Liver (tissue), 9 donors: ENCODE measurements at regions not wholly inside any gene's neighbourhood (a gene's known extent, or its start where the extent isn't known, plus 50 kb on each side); places are given as distances from the start of the nearest gene placed in this dataset. TPM values are rescaled to one million over a fixed set of nuclear protein-coding genes. Genes with fewer than 3 reads are reported as not detected.

Experiments used
- DNase-seq: peaks from one replicate; pipeline ENCODE4 v3.0.0-alpha.2; 2017; ENCODE audit warnings: low spot score
- H3K27ac ChIP-seq, 2 donors: one replicate each; pipeline ENCODE4 v1.7.0; 2013; ENCODE audit warnings: inconsistent platforms in 2 of 2, low read length in 2 of 2, control low read depth in 1 of 2, low read depth in 1 of 2, mild to moderate bottlenecking in 1 of 2
- H3K27me3 ChIP-seq, 4 donors: one replicate each; pipeline versions ENCODE4 v1.6.1 to v1.7.0; 2013; ENCODE audit warnings: low read length in 3 of 4, inconsistent platforms in 1 of 4, mild to moderate bottlenecking in 1 of 4, moderate library complexity in 1 of 4; ENCODE audit not compliant: control insufficient read depth in 4 of 4, insufficient read depth in 4 of 4
- H3K36me3 ChIP-seq, 4 donors: one replicate each; pipeline versions ENCODE4 v1.6.1 to v1.7.0; 2013; ENCODE audit warnings: low read length in 3 of 4, mild to moderate bottlenecking in 3 of 4, low read depth in 1 of 4, moderate library complexity in 1 of 4; ENCODE audit not compliant: control insufficient read depth in 4 of 4, insufficient read depth in 3 of 4
- H3K4me1 ChIP-seq, 4 donors: one replicate each; pipeline versions ENCODE4 v1.6.1 to v1.7.0; 2013; ENCODE audit warnings: low read length in 3 of 4, mild to moderate bottlenecking in 3 of 4, moderate library complexity in 1 of 4; ENCODE audit not compliant: control insufficient read depth in 4 of 4, insufficient read depth in 4 of 4
- H3K4me3 ChIP-seq, 3 donors: one replicate each; pipeline versions ENCODE4 v1.6.1 to v1.7.0; 2013; ENCODE audit warnings: low read length in 3 of 3, control low read depth in 1 of 3, low read depth in 1 of 3, mild to moderate bottlenecking in 1 of 3
- H3K9ac ChIP-seq, 2 donors: one replicate each; pipeline ENCODE4 v1.7.0; 2013; ENCODE audit warnings: low read length in 2 of 2, mild to moderate bottlenecking in 2 of 2, moderate library complexity in 2 of 2, control low read depth in 1 of 2, low read depth in 1 of 2
- H3K9me3 ChIP-seq, 4 donors: one replicate each; pipeline versions ENCODE4 v1.6.1 to v1.7.0; 2013; ENCODE audit warnings: low read length in 3 of 4; ENCODE audit not compliant: control insufficient read depth in 4 of 4
- EGR1 ChIP-seq, 2 donors: IDR thresholded peaks; 2 replicates each; pipeline ENCODE4 v1.6.1; 2016 to 2018; ENCODE audit warnings: antibody characterized with exemption in 2 of 2, low read depth in 2 of 2
- FOXA2 ChIP-seq: IDR thresholded peaks from 2 replicates; pipeline ENCODE4 v1.6.1; 2016; ENCODE audit warnings: antibody characterized with exemption
- GABPA ChIP-seq, 2 donors: IDR thresholded peaks in 1 of 2; conservative IDR thresholded peaks in 1 of 2; 2 replicates each; pipeline ENCODE4 v1.6.1; 2016; ENCODE audit warnings: antibody characterized with exemption in 2 of 2, mild to moderate bottlenecking in 1 of 2, moderate library complexity in 1 of 2
- WGBS: extraction: QIAGEN DNeasy Blood & Tissue Kit; methylation state at CpG from one replicate; pipeline ENCODE4 v1.1.7; 2013; 5-methylcytosine and 5-hydroxymethylcytosine counted together
- small RNA-seq: library from RNA; depleted of rRNA; stranded (forward); fragments of <200 nt; gene quantifications from one replicate; pipeline ENCODE3, GENCODE V24; 2014
- TF ChIP-seq, protein P1 (sequence below): fragments of 150-350 bp; IDR thresholded peaks from 2 replicates; pipeline ENCODE4 v1.5.1; 2017; ENCODE audit warnings: improper control_type of control experiment, low read depth, low read length; ENCODE audit not compliant: missing input control
- TF ChIP-seq, protein P2 (sequence below): IDR thresholded peaks from 2 replicates; pipeline ENCODE4 v1.6.1; 2016; ENCODE audit warnings: antibody characterized with exemption
- donor health status: healthy.
- donor health status: healthy.
- donor health status: healthy.
- donor health status: healthy.
- donor health status: healthy.

DNA sequence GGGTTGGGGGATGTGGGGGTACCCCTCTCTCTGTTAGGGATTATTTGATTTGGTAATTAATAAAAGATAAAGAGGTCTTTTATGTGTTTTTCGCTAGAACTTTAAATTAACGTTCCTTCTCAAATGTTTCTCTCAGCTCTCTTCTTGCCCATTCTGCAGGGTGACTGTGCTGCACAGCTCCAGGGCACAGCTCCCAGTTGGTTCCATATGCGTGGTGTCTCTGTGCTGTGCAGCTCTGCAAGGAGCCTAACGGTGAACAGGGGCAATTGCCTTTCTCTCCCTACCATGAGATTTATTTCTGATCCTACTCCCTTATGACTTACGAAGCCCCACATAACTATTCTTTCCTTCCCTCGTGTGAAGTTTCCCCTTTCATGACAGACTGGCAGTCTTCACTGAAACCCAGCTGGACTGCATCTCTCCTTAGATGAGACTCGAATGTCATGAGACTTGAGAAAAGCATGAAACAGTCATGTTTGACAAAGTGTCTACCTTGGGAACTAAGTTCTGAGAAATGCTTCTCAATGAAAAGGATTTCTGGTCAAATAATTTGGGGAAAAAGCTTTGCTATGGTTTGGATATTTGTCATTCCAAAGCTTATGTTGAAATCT lies 50.2 kb upstream of the SPRY1 start:
- DNase-seq: no peak
- Histone ChIP-seq H3K36me3 (no peaks in the 10 kb centered on the region), H3K4me1 (peaks cover 0 to 8% (median 4%) of the 10 kb centered on the region in 4 donors), H3K4me3 (no peak overlapping the region), H3K27ac (no peak overlapping the region), H3K27me3 (no peaks in the 10 kb centered on the region), H3K9ac (no peak overlapping the region), H3K9me3 (no peaks in the 10 kb centered on the region)
- WGBS: 81% methylated on average over 7 of the region's 7 CpGs
- TF ChIP-seq, protein P1, sequence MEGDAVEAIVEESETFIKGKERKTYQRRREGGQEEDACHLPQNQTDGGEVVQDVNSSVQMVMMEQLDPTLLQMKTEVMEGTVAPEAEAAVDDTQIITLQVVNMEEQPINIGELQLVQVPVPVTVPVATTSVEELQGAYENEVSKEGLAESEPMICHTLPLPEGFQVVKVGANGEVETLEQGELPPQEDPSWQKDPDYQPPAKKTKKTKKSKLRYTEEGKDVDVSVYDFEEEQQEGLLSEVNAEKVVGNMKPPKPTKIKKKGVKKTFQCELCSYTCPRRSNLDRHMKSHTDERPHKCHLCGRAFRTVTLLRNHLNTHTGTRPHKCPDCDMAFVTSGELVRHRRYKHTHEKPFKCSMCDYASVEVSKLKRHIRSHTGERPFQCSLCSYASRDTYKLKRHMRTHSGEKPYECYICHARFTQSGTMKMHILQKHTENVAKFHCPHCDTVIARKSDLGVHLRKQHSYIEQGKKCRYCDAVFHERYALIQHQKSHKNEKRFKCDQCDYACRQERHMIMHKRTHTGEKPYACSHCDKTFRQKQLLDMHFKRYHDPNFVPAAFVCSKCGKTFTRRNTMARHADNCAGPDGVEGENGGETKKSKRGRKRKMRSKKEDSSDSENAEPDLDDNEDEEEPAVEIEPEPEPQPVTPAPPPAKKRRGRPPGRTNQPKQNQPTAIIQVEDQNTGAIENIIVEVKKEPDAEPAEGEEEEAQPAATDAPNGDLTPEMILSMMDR: no peak
- TF ChIP-seq GABPA (IDR thresholded peaks at IDR 0.05 in 1 of 2, conservative IDR thresholded peaks at IDR 0.05 in 1 of 2) (no peak), FOXA2 (no peak), EGR1 (IDR thresholded peaks at IDR 0.05; ENCODE audit: low read depth in 2 of 2) (no peak)
- TF ChIP-seq, protein P2, sequence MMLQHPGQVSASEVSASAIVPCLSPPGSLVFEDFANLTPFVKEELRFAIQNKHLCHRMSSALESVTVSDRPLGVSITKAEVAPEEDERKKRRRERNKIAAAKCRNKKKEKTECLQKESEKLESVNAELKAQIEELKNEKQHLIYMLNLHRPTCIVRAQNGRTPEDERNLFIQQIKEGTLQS: no peak

Small RNA genes in the stretch of these regions (small RNA-seq; reads per million reads assigned to genes)
- not detected for gene AC026402.1
